IMR-90 (cell line): ENCODE measurements at regions not wholly inside any gene's neighbourhood (a gene's known extent, or its start where the extent isn't known, plus 50 kb on each side); places are given as distances from the start of the nearest gene placed in this dataset.

Source experiments
- ATAC-seq: fragments of 200-7000 bp; cut with Tn5 transposase; 2 replicates; pipeline ENCODE4 v1.9.1; 2020; ENCODE audit warnings: low read depth, mild to moderate bottlenecking, moderate library complexity
- BruUV-seq: library from RNA; stranded (reverse); fragments of 400-500 nt; replicated peaks from 2 replicates; lab custom pipeline; 2021; lab: Mats Ljungman, UMichigan
- CTCF ChIA-PET: fragments of 300-600 bp; formaldehyde crosslinking; extraction: SDS; loops from one replicate; lab custom pipeline; 2021; ENCODE audit warnings: antibody characterized with exemption; lab: Yijun Ruan, JAX
- POLR2A ChIA-PET: fragments of 300-600 bp; sonication (Branson Sonifier 250); formaldehyde crosslinking; loops from one replicate; lab custom pipeline; 2022; ENCODE audit warnings: antibody characterized with exemption; ENCODE audit not compliant: unreplicated experiment; lab: Charles Lee
- DNase-seq: peaks from one replicate; pipeline ENCODE4 v3.0.0; 2013
- H2AFZ ChIP-seq: replicated peaks from 2 replicates; pipeline ENCODE3; 2013; ENCODE audit warnings: low read length, mild to moderate bottlenecking; ENCODE audit not compliant: poor library complexity
- H2AK5ac ChIP-seq: 2 replicates; pipeline ENCODE4 v1.6.1; 2013; ENCODE audit warnings: low read depth, low read length, inconsistent platforms
- H2AK9ac ChIP-seq: replicated peaks from 2 replicates; pipeline ENCODE3; 2013; ENCODE audit warnings: mild to moderate bottlenecking, low read depth, low read length, moderate library complexity; ENCODE audit not compliant: poor library complexity
- H2BK120ac ChIP-seq: 2 replicates; pipeline ENCODE4 v1.6.1; 2013; ENCODE audit warnings: low read depth, low read length, inconsistent platforms
- H2BK15ac ChIP-seq: 3 replicates; pipeline ENCODE4 v1.6.1; 2013; ENCODE audit warnings: low read depth, low read length, inconsistent platforms
- H2BK20ac ChIP-seq: 2 replicates; pipeline ENCODE4 v1.6.1; 2013; ENCODE audit warnings: low read depth, mild to moderate bottlenecking, inconsistent platforms, low read length, moderate library complexity
- H2BK5ac ChIP-seq: 2 replicates; pipeline ENCODE4 v1.6.1; 2013; ENCODE audit warnings: mild to moderate bottlenecking, low read depth, low read length, inconsistent platforms; ENCODE audit not compliant: poor library complexity, severe bottlenecking
- H3K14ac ChIP-seq: replicated peaks from 2 replicates; pipeline ENCODE4 v1.6.1; 2013; ENCODE audit warnings: low read depth, low read length, inconsistent platforms
- H3K18ac ChIP-seq: 2 replicates; pipeline ENCODE4 v1.6.1; 2013; ENCODE audit warnings: low read depth, low read length, control low read depth
- H3K23ac ChIP-seq: 2 replicates; pipeline ENCODE4 v1.6.1; 2013; ENCODE audit warnings: low read depth, low read length, inconsistent platforms
- H3K27ac ChIP-seq: 2 replicates; pipeline ENCODE4 v1.5.1; 2013; ENCODE audit warnings: mild to moderate bottlenecking, control low read depth, low read length; ENCODE audit not compliant: insufficient read depth
- H3K27me3 ChIP-seq: 2 replicates; pipeline ENCODE4 v1.6.1; 2013; ENCODE audit warnings: low read length; ENCODE audit not compliant: control insufficient read depth, insufficient read depth
- H3K36me3 ChIP-seq: 2 replicates; pipeline ENCODE4 v1.6.1; 2013; ENCODE audit warnings: low read length, mixed read lengths; ENCODE audit not compliant: control insufficient read depth, insufficient read depth
- H3K4ac ChIP-seq: 2 replicates; pipeline ENCODE4 v1.6.1; 2013; ENCODE audit warnings: low read depth, low read length, inconsistent platforms
- H3K4me1 ChIP-seq: 2 replicates; pipeline ENCODE4 v1.6.1; 2013; ENCODE audit warnings: low read length, mixed read lengths; ENCODE audit not compliant: control insufficient read depth, insufficient read depth
- H3K4me2 ChIP-seq: 2 replicates; pipeline ENCODE4 v1.6.1; 2013; ENCODE audit warnings: low read depth, mild to moderate bottlenecking, control low read depth, low read length, moderate library complexity
- H3K4me3 ChIP-seq: 2 replicates; pipeline ENCODE4 v1.5.1; 2013; ENCODE audit warnings: low read depth, mild to moderate bottlenecking, control low read depth, low read length, moderate library complexity; ENCODE audit not compliant: insufficient read depth
- H3K56ac ChIP-seq: 2 replicates; pipeline ENCODE4 v1.6.1; 2013; ENCODE audit warnings: low read length, inconsistent platforms; ENCODE audit not compliant: insufficient read depth; ENCODE audit errors: extremely low read depth
- H3K79me1 ChIP-seq, 2 experiments: 2 replicates each; pipeline ENCODE4 v1.6.1; 2013; ENCODE audit warnings: low read length in 2 of 2, inconsistent platforms in 1 of 2, low read depth in 1 of 2
- H3K9ac ChIP-seq: 2 replicates; pipeline ENCODE4 v1.6.1; 2013; ENCODE audit warnings: low read depth, low read length, control low read depth
- H3K9me1 ChIP-seq: 2 replicates; pipeline ENCODE4 v1.6.1; 2013; ENCODE audit warnings: low read length, inconsistent platforms; ENCODE audit not compliant: insufficient read depth
- H3K9me3 ChIP-seq: 2 replicates; pipeline ENCODE4 v1.6.1; 2013; ENCODE audit warnings: low read length; ENCODE audit not compliant: control insufficient read depth, insufficient read depth
- H4K20me1 ChIP-seq: 2 replicates; pipeline ENCODE4 v1.6.1; 2013; ENCODE audit warnings: low read length, inconsistent platforms; ENCODE audit not compliant: insufficient read depth
- H4K5ac ChIP-seq: 2 replicates; pipeline ENCODE4 v1.6.1; 2013; ENCODE audit warnings: mild to moderate bottlenecking, low read depth, low read length, control low read depth
- H4K8ac ChIP-seq, 2 experiments: 2 replicates each; pipeline ENCODE4 v1.6.1; 2013; ENCODE audit warnings: low read depth in 2 of 2, low read length in 2 of 2, control low read depth in 1 of 2, inconsistent platforms in 1 of 2
- H4K91ac ChIP-seq: 2 replicates; pipeline ENCODE4 v1.6.1; 2013; ENCODE audit warnings: low read depth, low read length, inconsistent platforms; ENCODE audit not compliant: insufficient read depth
- CEBPB ChIP-seq: IDR thresholded peaks from 2 replicates; pipeline ENCODE4 v1.6.1; 2012; ENCODE audit warnings: low read depth, low read length, improper control_type of control experiment
- CHD1 ChIP-seq: IDR thresholded peaks from 2 replicates; pipeline ENCODE4 v1.6.1; 2012; ENCODE audit warnings: low read depth, low read length, improper control_type of control experiment
- CTCF ChIP-seq: conservative IDR thresholded peaks from 2 replicates; pipeline ENCODE4 v1.5.1; 2012; ENCODE audit warnings: mild to moderate bottlenecking, low read depth, low read length, improper control_type of control experiment
- MAFK ChIP-seq: IDR thresholded peaks from 2 replicates; pipeline ENCODE4 v1.6.1; 2012; ENCODE audit warnings: low read depth, low read length, improper control_type of control experiment
- NFE2L2 ChIP-seq: fragments of 150-350 bp; IDR thresholded peaks from 2 replicates; pipeline ENCODE4 v1.6.1; 2016; ENCODE audit warnings: low read depth, mild to moderate bottlenecking, low read length
- RAD21 ChIP-seq: IDR thresholded peaks from 2 replicates; pipeline ENCODE4 v1.6.1; 2012; ENCODE audit warnings: low read length, improper control_type of control experiment
- SMC3 ChIP-seq: fragments of 150-350 bp; IDR thresholded peaks from 2 replicates; pipeline ENCODE4 v1.6.1; 2016; ENCODE audit warnings: low read depth, mild to moderate bottlenecking, antibody characterized with exemption, low read length, moderate library complexity
- USF2 ChIP-seq: fragments of 150-350 bp; IDR thresholded peaks from 2 replicates; pipeline ENCODE4 v1.6.1; 2017; ENCODE audit warnings: mild to moderate bottlenecking, antibody characterized with exemption, low read length, low read depth
- WGBS, 2 experiments: methylation state at CpG; one replicate each; pipeline versions ENCODE4 v1.1.5 to v1.1.7; 2013; ENCODE audit warnings: missing lambda C conversion rate in 2 of 2; ENCODE audit not compliant: insufficient read length in 1 of 2; ENCODE audit errors: extremely low coverage in 2 of 2; 5-methylcytosine and 5-hydroxymethylcytosine counted together
- dilution Hi-C: fragments of 300-500 bp; cut with HindIII; formaldehyde crosslinking; loops from one replicate; pipeline ENCODE4 v1.14.3; 2018; ENCODE audit warnings: low sequenced_read_pairs; ENCODE audit not compliant: unreplicated experiment
- in situ Hi-C: fragments of 300-500 bp; cut with MboI; formaldehyde crosslinking; loops from 3 replicates; pipeline ENCODE4 v1.14.3; 2019; ENCODE audit warnings: low sequenced_read_pairs, inconsistent platforms, mixed read lengths
- intact Hi-C: fragments of 100-400 bp; cut with micrococcal nuclease; formaldehyde crosslinking; loops from 2 replicates; pipeline ENCODE4 v1.10.0; 2022

- ChIA-PET CTCF (interaction anchor here (0.5 to 1.4 kb wide), 3 partner anchors 13 to 147 kb away, joined by 3 to 9 read pairs (median 3); no protein-coding TSS in a partner anchor), POLR2A (no interaction called here)
- H4K8ac ChIP-seq: no peak overlapping the region
- no peak overlapping the region for H2BK15ac ChIP-seq
- dilution Hi-C loops: no loop called here
- no TSS peak for BruUV-seq
- TF ChIP-seq CHD1 (no peak), CEBPB (no peak), USF2 (peak; percentile 16; the same call in 1 of the 2 replicates), SMC3 (peak; percentile 35), MAFK (no peak), NFE2L2 (no peak), CTCF (peak; percentile 43), RAD21 (peak; percentile 52)
- H3K27me3 ChIP-seq: peaks cover 18% of the 10 kb centered on the region
- H2BK5ac ChIP-seq: no peak overlapping the region
- no peak overlapping the region for H3K4ac ChIP-seq
- H3K9me1 ChIP-seq: no peaks in the 10 kb centered on the region; the same call in 1 of the 2 replicates
- H4K5ac ChIP-seq: no peak overlapping the region
- DNase-seq: peak; percentile 36
- H3K4me2 ChIP-seq: no peak overlapping the region
- H3K4me1 ChIP-seq: no peaks in the 10 kb centered on the region
- no peaks in the 10 kb centered on the region for H3K9me3 ChIP-seq
- intact Hi-C loops: loop anchor here (1.0 kb wide), 1 partner anchor 146 kb away; no protein-coding TSS in a partner anchor
- H3K23ac ChIP-seq: no peak overlapping the region
- H3K36me3 ChIP-seq: no peaks in the 10 kb centered on the region
- no peak overlapping the region for H3K4me3 ChIP-seq
- no peak overlapping the region for H3K18ac ChIP-seq
- no peak overlapping the region for H2BK20ac ChIP-seq
- H2BK120ac ChIP-seq: no peak overlapping the region
- H2AFZ ChIP-seq: peak overlapping the region; percentile 47
- no peaks in the 10 kb centered on the region for H3K79me1 ChIP-seq
- peak; percentile 54; the same call in 1 of the 2 replicates for ATAC-seq
- no peak overlapping the region for H3K9ac ChIP-seq
- no peak overlapping the region for H2AK9ac ChIP-seq
- WGBS, 2 experiments: no CpG with 5 or more reads among the region's 4 CpGs
- no peaks in the 10 kb centered on the region for H4K20me1 ChIP-seq
- H2AK5ac ChIP-seq: no peak overlapping the region
- H3K56ac ChIP-seq: no peak overlapping the region
- H3K14ac ChIP-seq: no peak overlapping the region
- in situ Hi-C loops: no loop called here
- no peak overlapping the region for H3K27ac ChIP-seq
- H4K91ac ChIP-seq: no peak overlapping the region
Measured at GRCh38 chr16:26963109-26963508, 103.6 kb upstream of the C16orf82 start.
